ENCODE measurements at regions not wholly inside any gene's neighbourhood (a gene's known extent, or its start where the extent isn't known, plus 50 kb on each side); places are given as distances from the start of the nearest gene placed in this dataset.

DNA sequence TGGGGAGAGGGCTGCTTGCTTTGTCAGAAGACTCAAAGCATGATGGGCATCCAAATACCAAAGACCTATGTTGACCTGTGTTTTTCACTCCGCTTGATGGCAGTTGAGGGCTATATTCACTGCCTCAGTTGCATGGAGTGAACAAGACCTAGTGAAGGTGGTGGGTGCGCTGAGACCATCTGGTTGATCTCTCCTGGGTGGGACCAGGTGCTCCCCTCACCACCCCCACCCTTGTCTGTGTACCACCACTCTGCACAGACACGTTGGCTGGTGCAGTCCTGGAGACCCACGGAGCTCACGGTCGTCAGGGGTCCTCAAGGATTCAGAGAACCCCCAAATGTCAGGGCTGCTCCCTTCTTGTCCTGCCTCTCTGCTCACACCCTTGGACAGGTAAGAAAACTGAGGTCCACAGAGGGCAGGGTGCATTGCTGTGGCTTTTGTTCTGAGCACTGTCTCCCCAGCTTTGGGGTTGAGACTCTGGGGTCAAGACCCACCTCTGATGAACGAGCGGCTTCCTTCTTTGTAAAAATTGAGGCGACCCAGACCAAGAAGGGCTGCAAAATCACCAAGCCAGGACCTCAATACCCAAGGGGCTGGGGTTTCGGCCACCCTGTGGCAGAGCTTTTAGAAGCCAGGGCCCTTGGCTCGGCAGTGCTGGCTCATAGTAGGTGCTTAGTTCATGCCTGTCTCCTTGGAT, 166.3 kb upstream of the RTL1 start:
- no peaks in the 10 kb centered on the region for H3K9me3 Mint-ChIP-seq (ENCODE audit: low read depth)
- no peaks in the 10 kb centered on the region for H3K4me1 Mint-ChIP-seq (ENCODE audit: low read depth)
- no peak overlapping the region for H3K27ac Mint-ChIP-seq
- no peaks in the 10 kb centered on the region for H3K36me3 Mint-ChIP-seq
- no peak overlapping the region for H3K4me3 Mint-ChIP-seq
- peaks cover 7% of the 10 kb centered on the region for H3K27me3 Mint-ChIP-seq

DNA sequence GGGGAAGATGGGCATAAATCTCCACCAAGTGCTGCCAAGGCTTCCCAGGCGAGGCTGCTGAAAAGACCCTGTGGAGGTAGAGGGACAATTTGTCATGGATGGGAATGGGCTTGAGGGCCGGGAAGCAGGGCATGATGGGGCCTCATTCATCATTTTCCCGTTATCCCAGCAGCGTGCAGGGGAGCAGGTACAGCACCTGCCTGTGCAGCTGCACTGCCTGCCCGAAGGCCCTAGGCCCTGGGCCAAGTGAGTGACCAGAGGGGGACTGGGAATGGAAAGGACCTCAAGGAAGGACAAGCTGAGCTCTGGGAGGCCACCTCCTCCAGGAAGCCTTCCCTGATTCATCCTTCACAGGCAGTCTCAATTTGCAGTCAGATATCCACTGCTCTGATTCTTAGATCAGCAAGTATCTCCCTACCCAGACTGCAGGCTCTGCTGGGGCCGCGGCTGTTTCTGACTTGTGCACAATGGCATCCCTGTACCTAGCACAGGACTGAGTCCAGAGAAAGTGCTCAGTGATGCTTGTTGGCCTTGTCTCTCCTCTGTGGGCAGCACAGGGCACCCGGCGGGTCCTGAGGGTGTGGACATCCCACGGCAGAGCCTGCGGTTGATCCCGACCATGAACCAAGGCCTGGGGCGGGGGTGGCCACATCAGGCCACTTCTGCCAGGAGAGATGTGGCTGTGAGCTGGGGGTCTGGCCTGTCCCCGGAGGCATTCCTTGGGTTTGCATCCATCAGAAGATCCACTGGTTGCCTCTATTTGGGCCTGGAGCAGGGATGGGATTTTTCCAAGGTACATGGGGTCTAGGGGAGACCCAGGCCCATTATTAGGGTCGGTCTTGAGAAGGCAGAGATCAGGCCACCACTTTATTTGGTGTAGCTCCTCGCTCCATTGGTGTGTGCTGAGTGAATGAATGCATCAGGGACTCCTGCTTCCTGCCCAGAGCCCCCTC, 167.3 kb upstream of the RTL1 start:
- H3K36me3 Mint-ChIP-seq: no peaks in the 10 kb centered on the region
- no peak overlapping the region for H3K4me3 Mint-ChIP-seq
- no peak overlapping the region for H3K27ac Mint-ChIP-seq
- no peaks in the 10 kb centered on the region for H3K4me1 Mint-ChIP-seq (ENCODE audit: low read depth)
- peaks cover 7% of the 10 kb centered on the region for H3K27me3 Mint-ChIP-seq
- H3K9me3 Mint-ChIP-seq (ENCODE audit: low read depth): no peaks in the 10 kb centered on the region

- Mint-ChIP-seq H3K36me3 (no peaks in the 10 kb centered on the region), H3K4me1 (ENCODE audit: low read depth) (peaks cover under 1% of the 10 kb centered on the region), H3K27ac (no peak overlapping the region), H3K27me3 (peaks cover 7% of the 10 kb centered on the region), H3K4me3 (no peak overlapping the region), H3K9me3 (ENCODE audit: low read depth) (no peaks in the 10 kb centered on the region)
Observed at GRCh38 chr14:101071493-101071906, 168.0 kb upstream of the RTL1 start.

DNA sequence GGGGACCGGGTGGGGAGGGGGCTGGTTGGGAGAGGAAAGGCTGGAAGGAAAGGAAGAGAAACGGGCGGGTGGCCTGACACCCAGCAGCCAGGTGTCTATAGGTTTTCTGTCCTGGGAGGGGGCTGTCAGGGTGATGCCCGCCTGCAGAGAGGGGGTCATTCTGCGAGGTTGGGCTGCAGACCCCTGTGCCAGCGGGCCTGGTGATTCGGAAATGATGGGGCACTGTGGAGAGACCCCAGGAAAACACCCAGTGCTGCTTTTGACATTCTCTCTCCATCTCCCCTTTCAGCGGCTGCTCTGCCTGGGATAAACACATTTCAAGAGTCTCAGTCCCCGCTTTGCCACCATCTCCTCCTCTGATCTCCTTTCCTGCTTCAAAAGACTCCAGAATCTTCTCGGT, 168.5 kb upstream of the RTL1 start:
- peaks cover 1% of the 10 kb centered on the region for H3K4me1 Mint-ChIP-seq (ENCODE audit: low read depth)
- H3K4me3 Mint-ChIP-seq: no peak overlapping the region
- no peak overlapping the region for H3K27ac Mint-ChIP-seq
- no peaks in the 10 kb centered on the region for H3K9me3 Mint-ChIP-seq (ENCODE audit: low read depth)
- peaks cover 11% of the 10 kb centered on the region for H3K27me3 Mint-ChIP-seq
- H3K36me3 Mint-ChIP-seq: no peaks in the 10 kb centered on the region

DNA sequence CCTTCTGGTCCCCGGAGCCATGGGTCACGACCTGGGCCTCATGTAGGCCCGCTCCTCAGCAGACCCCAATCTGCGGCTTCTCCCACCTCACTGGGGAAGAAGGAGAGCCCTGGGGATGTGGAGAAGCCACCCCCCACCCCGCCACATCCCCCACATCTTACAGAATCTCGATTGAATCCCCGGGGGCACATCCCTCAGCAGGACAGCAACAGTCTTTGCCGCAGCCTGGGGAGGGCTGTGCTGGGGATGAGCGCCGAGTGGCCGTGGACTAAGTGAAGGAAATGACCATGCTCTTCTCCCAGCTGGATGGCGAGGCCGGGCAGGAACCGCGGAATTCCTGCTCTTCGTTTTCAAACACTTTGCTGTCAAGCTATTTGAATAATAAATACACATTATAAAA, 169.0 kb upstream of the RTL1 start:
- Mint-ChIP-seq H3K36me3 (no peaks in the 10 kb centered on the region), H3K4me3 (no peak overlapping the region), H3K27ac (no peak overlapping the region), H3K9me3 (ENCODE audit: low read depth) (no peaks in the 10 kb centered on the region), H3K4me1 (ENCODE audit: low read depth) (peaks cover 4% of the 10 kb centered on the region), H3K27me3 (peaks cover 11% of the 10 kb centered on the region)

DNA sequence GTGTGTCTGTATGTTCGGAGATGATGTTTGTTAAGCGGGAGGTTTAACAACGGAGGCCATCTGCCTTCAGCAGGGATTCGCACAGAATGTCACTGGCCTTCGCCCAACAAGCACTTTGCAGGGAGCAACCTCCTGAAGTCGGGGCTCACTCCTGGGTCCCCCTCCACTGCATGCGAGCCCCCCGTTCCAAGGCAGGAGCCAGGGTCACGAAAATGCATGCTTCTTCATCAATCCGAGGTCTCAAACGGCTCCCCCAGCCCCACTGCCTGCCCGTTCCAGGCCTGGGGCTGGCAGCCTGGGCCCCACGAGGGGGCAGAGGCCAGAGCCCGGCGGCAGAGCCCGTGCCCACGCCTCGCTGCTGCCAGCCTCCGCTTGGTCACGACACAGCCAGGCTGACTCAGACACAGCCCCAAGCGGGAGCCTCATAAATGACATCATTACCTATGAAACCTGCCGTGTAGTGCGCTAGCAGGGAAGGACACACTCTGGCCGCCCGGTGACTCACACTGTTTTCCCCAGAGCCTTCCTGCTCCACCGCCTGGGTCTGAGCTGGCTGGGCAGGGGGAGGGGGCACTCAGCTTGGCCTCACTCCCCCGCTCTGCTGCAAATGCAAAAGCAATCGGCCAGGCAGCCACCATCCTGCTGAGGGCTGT, 169.5 kb upstream of the RTL1 start:
- Mint-ChIP-seq H3K9me3 (ENCODE audit: low read depth) (no peaks in the 10 kb centered on the region), H3K27ac (no peak overlapping the region), H3K4me1 (ENCODE audit: low read depth) (peaks cover 4% of the 10 kb centered on the region), H3K4me3 (no peak overlapping the region), H3K27me3 (peaks cover 13% of the 10 kb centered on the region), H3K36me3 (no peaks in the 10 kb centered on the region)

GRCh38 chr14:101073598-101073965, 170.1 kb upstream of the RTL1 start:
- H3K27me3 Mint-ChIP-seq: peaks cover 17% of the 10 kb centered on the region
- H3K9me3 Mint-ChIP-seq (ENCODE audit: low read depth): no peaks in the 10 kb centered on the region
- no peak overlapping the region for H3K27ac Mint-ChIP-seq
- no peak overlapping the region for H3K4me3 Mint-ChIP-seq
- peaks cover 6% of the 10 kb centered on the region for H3K4me1 Mint-ChIP-seq (ENCODE audit: low read depth)
- no peaks in the 10 kb centered on the region for H3K36me3 Mint-ChIP-seq

- Mint-ChIP-seq H3K36me3 (no peaks in the 10 kb centered on the region), H3K27me3 (peaks cover 15% of the 10 kb centered on the region), H3K4me3 (no peak overlapping the region)
Observed at GRCh38 chr14:101074196-101075024, 170.9 kb upstream of the RTL1 start.

DNA sequence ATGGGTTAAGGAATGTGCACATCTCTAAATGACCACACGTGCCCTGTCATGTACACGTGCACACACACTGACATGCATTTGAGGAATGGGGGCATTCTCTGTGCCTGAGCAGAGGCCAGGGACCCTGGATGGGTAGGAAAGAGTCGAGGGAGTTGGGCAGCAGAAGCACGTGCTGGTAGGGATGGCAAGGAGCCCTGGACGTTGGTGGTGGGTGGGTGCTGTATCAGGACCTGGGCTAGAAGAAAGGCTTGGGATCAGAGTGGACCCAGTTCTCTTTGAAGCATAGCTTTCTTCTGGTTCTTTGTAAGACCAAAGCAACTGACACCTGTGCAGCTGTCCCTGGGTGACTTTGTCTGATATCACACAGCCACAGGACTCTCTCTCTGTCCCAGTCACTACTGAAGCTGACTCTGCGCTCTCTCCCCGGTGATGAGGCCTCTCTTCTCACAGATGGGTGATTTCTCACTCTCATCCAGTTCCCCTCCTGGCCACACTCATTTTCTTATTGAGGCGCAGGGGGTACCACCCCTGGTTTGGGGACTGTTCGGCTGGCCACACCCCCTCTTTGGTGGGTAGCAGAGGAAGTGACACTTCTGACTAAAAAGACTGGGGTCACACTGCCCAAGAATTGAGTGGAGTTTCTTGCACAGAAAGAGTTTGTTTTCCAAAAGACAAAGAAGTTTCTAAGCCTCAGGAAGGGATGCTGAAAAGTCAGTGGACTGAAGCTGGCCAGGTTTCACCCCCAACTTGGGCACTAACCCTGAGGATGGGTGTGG, 171.7 kb upstream of the RTL1 start:
- peaks cover 19% of the 10 kb centered on the region for H3K27me3 Mint-ChIP-seq
- H3K36me3 Mint-ChIP-seq: no peaks in the 10 kb centered on the region
- H3K9me3 Mint-ChIP-seq (ENCODE audit: low read depth): no peaks in the 10 kb centered on the region
- H3K4me1 Mint-ChIP-seq (ENCODE audit: low read depth): peaks cover 6% of the 10 kb centered on the region
- no peak overlapping the region for H3K4me3 Mint-ChIP-seq
- H3K27ac Mint-ChIP-seq: no peak overlapping the region

More at GRCh38 chr14:101074196-101075024, 170.9 kb upstream of the RTL1 start:
- no peak overlapping the region for H3K27ac Mint-ChIP-seq
- H3K9me3 Mint-ChIP-seq (ENCODE audit: low read depth): no peaks in the 10 kb centered on the region
- H3K4me1 Mint-ChIP-seq (ENCODE audit: low read depth): peaks cover 6% of the 10 kb centered on the region

DNA sequence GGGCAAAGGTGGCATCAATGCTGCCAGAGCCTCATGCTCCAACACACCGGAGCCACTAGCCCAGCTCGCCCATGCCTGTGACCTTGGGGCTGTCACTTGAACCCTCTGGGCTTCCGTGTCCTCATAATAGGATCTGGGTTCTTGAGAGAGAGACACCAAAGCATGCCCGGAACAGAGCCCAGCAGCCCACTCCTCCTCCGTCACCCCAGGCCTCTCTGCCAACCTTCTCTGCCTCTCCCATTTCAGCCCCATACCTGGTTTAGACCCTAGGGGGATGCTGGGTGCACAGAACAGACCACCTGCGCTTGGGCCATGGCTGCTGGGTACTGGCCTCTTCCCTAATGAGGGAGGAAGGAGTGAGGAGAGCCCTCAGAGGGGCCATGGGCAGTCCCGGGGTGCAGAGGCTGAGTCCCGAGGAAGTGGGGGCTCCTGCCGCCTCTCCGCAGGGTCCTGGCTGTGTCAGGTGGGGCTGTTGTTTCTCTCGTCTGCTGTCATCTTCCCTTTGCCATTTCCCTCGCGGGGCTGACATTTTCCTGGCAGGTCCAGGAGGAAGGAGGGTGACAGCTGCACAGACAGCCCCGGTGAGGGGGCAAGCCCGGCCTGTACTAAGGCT, 172.4 kb upstream of the RTL1 start:
- Mint-ChIP-seq H3K9me3 (ENCODE audit: low read depth) (no peaks in the 10 kb centered on the region), H3K27me3 (peaks cover 17% of the 10 kb centered on the region), H3K36me3 (no peaks in the 10 kb centered on the region), H3K27ac (no peak overlapping the region), H3K4me3 (no peak overlapping the region), H3K4me1 (ENCODE audit: low read depth) (peaks cover 6% of the 10 kb centered on the region)

- Mint-ChIP-seq H3K9me3 (ENCODE audit: low read depth) (no peaks in the 10 kb centered on the region), H3K27me3 (peaks cover 17% of the 10 kb centered on the region), H3K4me3 (no peak overlapping the region), H3K27ac (no peak overlapping the region), H3K4me1 (ENCODE audit: low read depth) (peaks cover 6% of the 10 kb centered on the region), H3K36me3 (no peaks in the 10 kb centered on the region)
Observed at GRCh38 chr14:101076451-101077198, 173.1 kb upstream of the RTL1 start.

DNA sequence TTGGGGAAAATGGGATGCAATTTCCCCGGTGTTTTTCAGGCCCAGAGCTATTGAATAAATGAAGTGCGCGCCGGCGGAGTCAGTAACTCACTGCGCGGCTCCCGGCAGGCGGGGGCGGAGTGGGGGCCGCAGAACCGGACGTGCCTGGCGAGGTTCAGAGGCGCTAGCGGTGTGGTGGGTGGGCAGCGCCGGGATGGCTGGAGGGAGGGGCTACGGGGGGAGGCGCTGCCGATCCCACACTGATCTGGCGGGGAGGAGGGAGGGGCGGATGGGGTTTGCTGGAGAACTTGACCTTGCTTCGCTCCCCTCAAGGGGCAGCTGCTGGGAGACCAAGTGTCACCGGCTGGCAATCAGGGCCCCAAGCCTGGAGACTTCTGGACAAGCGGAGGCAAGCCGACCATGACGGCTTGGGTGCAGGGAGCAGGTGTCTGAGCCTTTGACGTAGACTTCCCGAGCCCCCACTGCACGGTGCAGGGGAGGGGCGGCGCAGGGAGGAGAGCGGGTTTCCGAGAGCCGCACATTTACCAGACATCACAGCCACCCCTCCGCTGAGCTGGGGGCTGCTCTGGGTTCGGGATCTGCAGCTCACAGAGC, 174.1 kb upstream of the RTL1 start:
- no peak overlapping the region for H3K27ac Mint-ChIP-seq
- no peaks in the 10 kb centered on the region for H3K9me3 Mint-ChIP-seq (ENCODE audit: low read depth)
- H3K36me3 Mint-ChIP-seq: no peaks in the 10 kb centered on the region
- no peak overlapping the region for H3K4me3 Mint-ChIP-seq
- H3K4me1 Mint-ChIP-seq (ENCODE audit: low read depth): peaks cover 6% of the 10 kb centered on the region
- peaks cover 17% of the 10 kb centered on the region for H3K27me3 Mint-ChIP-seq

Data from activated naive CD8-positive, alpha-beta T cell (primary cell).